ENCODE measurements at regions not wholly inside any gene's neighbourhood (a gene's known extent, or its start where the extent isn't known, plus 50 kb on each side); places are given as distances from the start of the nearest gene placed in this dataset.

- peak in 1 of 2 experiments; percentile 52 for DNase-seq
- H3K4me3 Mint-ChIP-seq (ENCODE audit: unreplicated experiment) = peak overlapping the region; percentile 34
- Histone ChIP-seq H3K4me1 (peaks cover 64% of the 10 kb centered on the region), H3K4me3 (ENCODE audit: low read depth, low read length) (no peak overlapping the region), H3K36me3 (ENCODE audit: control insufficient read depth, insufficient read depth, low read length) (no peaks in the 10 kb centered on the region), H3K9me3 (peaks cover 4% of the 10 kb centered on the region; the same call in 1 of the 2 replicates), H3K27me3 (replicated peaks; ENCODE audit: control insufficient read depth, insufficient read depth, low read length) (no peaks in the 10 kb centered on the region)
- intact Hi-C loops (cut with micrococcal nuclease; ENCODE audit: unreplicated experiment) = loop anchor here (2.0 kb wide), 2 partner anchors 33 to 67 kb away; no protein-coding TSS in a partner anchor
- H3K9me3 Mint-ChIP-seq (ENCODE audit: unreplicated experiment) = peaks cover 19% of the 10 kb centered on the region
- ChIA-PET POLR2A (no interaction called here), CTCF (no interaction called here)
- peaks cover 22% of the 10 kb centered on the region for H3K4me1 Mint-ChIP-seq (ENCODE audit: low read depth, unreplicated experiment)
- BruUV-seq (replicated peaks) = no TSS peak
- no peaks in the 10 kb centered on the region for H3K36me3 Mint-ChIP-seq (ENCODE audit: insufficient read depth, unreplicated experiment)
- H3K27me3 Mint-ChIP-seq (ENCODE audit: insufficient read depth, unreplicated experiment) = no peaks in the 10 kb centered on the region
- TF ChIP-seq CTCF (IDR thresholded peaks at IDR 0.05; ENCODE audit: insufficient read depth in 1 of 2, low read depth in 1 of 2, low read length in 1 of 2, severe bottlenecking in 1 of 2, unreplicated experiment in 1 of 2) = no peak
- H3K27ac Mint-ChIP-seq (ENCODE audit: unreplicated experiment) = peak overlapping the region; percentile 69
Observed at GRCh38 chr4:128355305-128355704, 67.7 kb upstream of the PGRMC2 start.

- no TSS peak for BruUV-seq (replicated peaks)
- intact Hi-C loops (cut with micrococcal nuclease; ENCODE audit: unreplicated experiment) = loop anchor here (1.0 to 5.0 kb wide), 5 partner anchors 30 to 218 kb away; no protein-coding TSS in a partner anchor
- Histone ChIP-seq H3K9me3 (peaks cover 4% of the 10 kb centered on the region; the same call in 1 of the 2 replicates), H3K4me3 (ENCODE audit: low read depth, low read length) (no peak overlapping the region), H3K36me3 (ENCODE audit: control insufficient read depth, insufficient read depth, low read length) (no peaks in the 10 kb centered on the region), H3K4me1 (peaks cover 72% of the 10 kb centered on the region), H3K27me3 (replicated peaks; ENCODE audit: control insufficient read depth, insufficient read depth, low read length) (no peaks in the 10 kb centered on the region)
- peaks cover 7% of the 10 kb centered on the region for H3K36me3 Mint-ChIP-seq (ENCODE audit: insufficient read depth, unreplicated experiment)
- ChIA-PET POLR2A (no interaction called here), CTCF (no interaction called here)
- peak overlapping the region; percentile 69 for H3K27ac Mint-ChIP-seq (ENCODE audit: unreplicated experiment)
- TF ChIP-seq CTCF (IDR thresholded peaks at IDR 0.05; ENCODE audit: insufficient read depth in 1 of 2, low read depth in 1 of 2, low read length in 1 of 2, severe bottlenecking in 1 of 2, unreplicated experiment in 1 of 2) = no peak
- H3K4me3 Mint-ChIP-seq (ENCODE audit: unreplicated experiment) = peak overlapping the region; percentile 34
- peaks cover 30% of the 10 kb centered on the region for H3K4me1 Mint-ChIP-seq (ENCODE audit: low read depth, unreplicated experiment)
- peak in 1 of 2 experiments; percentile 48 for DNase-seq
- peaks cover 28% of the 10 kb centered on the region for H3K9me3 Mint-ChIP-seq (ENCODE audit: unreplicated experiment)
- H3K27me3 Mint-ChIP-seq (ENCODE audit: insufficient read depth, unreplicated experiment) = no peaks in the 10 kb centered on the region
Observed at GRCh38 chr4:128354205-128354821, 66.7 kb upstream of the PGRMC2 start.

GRCh38 chr4:128353791-128354190, 66.2 kb upstream of the PGRMC2 start:
- Mint-ChIP-seq H3K36me3 (ENCODE audit: insufficient read depth, unreplicated experiment) (peaks cover 7% of the 10 kb centered on the region), H3K9me3 (ENCODE audit: unreplicated experiment) (peaks cover 28% of the 10 kb centered on the region), H3K4me3 (ENCODE audit: unreplicated experiment) (peak overlapping the region; percentile 33), H3K27ac (ENCODE audit: unreplicated experiment) (peak overlapping the region; percentile 69), H3K27me3 (ENCODE audit: insufficient read depth, unreplicated experiment) (no peaks in the 10 kb centered on the region), H3K4me1 (ENCODE audit: low read depth, unreplicated experiment) (peaks cover 31% of the 10 kb centered on the region)
- peaks cover 68% of the 10 kb centered on the region for H3K4me1 ChIP-seq
- CTCF ChIA-PET = no interaction called here
- POLR2A ChIA-PET = no interaction called here
- H3K4me3 ChIP-seq (ENCODE audit: low read depth, low read length) = no peak overlapping the region
- intact Hi-C loops (cut with micrococcal nuclease; ENCODE audit: unreplicated experiment) = loop anchor here (1.0 to 5.0 kb wide), 5 partner anchors 31 to 219 kb away; no protein-coding TSS in a partner anchor
- no peaks in the 10 kb centered on the region for H3K27me3 ChIP-seq (replicated peaks; ENCODE audit: control insufficient read depth, insufficient read depth, low read length)
- BruUV-seq (replicated peaks) = no TSS peak
- no peaks in the 10 kb centered on the region for H3K36me3 ChIP-seq (ENCODE audit: control insufficient read depth, insufficient read depth, low read length)
- DNase-seq = no peak
- peaks cover 3% of the 10 kb centered on the region; the same call in 1 of the 2 replicates for H3K9me3 ChIP-seq
- no peak for TF ChIP-seq CTCF (IDR thresholded peaks at IDR 0.05; ENCODE audit: insufficient read depth in 1 of 2, low read depth in 1 of 2, low read length in 1 of 2, severe bottlenecking in 1 of 2, unreplicated experiment in 1 of 2)

Measured in Caco-2 (cell line).